Gastrocnemius medialis (tissue), 4 donors: ENCODE measurements at regions not wholly inside any gene's neighbourhood (a gene's known extent, or its start where the extent isn't known, plus 50 kb on each side); places are given as distances from the start of the nearest gene placed in this dataset.

Experiments
- ATAC-seq, 2 donors: fragments of 150-250 bp; one replicate each; pipeline ENCODE4 v1.9.1; 2016
- DNase-seq, 2 donors: peaks; one replicate each; pipeline ENCODE4 v3.0.0-alpha.2; 2019
- H3K27ac ChIP-seq, 4 donors: fragments of 200-600 bp; sonication (generic); 1 replicate in 1 of 4; 2 replicates in 3 of 4; pipeline ENCODE4 v1.5.1; 2016 to 2018; ENCODE audit warnings: mild to moderate bottlenecking in 2 of 4, moderate library complexity in 1 of 4
- H3K27me3 ChIP-seq, 3 donors: fragments of 200-600 bp; sonication (generic) in 2 of 3; 1 replicate in 1 of 3; 2 replicates in 2 of 3; pipeline versions ENCODE4 v1.5.1 to v1.6.0; 2016 to 2019; ENCODE audit warnings: mild to moderate bottlenecking in 1 of 3, moderate library complexity in 1 of 3
- H3K36me3 ChIP-seq, 2 donors: fragments of 200-600 bp; sonication (generic) in 1 of 2; one replicate each; pipeline ENCODE4 v1.5.1; 2017 to 2018
- H3K4me1 ChIP-seq, 2 donors: fragments of 200-600 bp; sonication (generic) in 1 of 2; one replicate each; pipeline ENCODE4 v1.5.1; 2016 to 2017; ENCODE audit warnings: mild to moderate bottlenecking in 2 of 2
- H3K4me3 ChIP-seq, 4 donors: fragments of 200-600 bp; sonication (generic) in 3 of 4; 1 replicate in 1 of 4; 2 replicates in 3 of 4; pipeline ENCODE4 v1.5.1; 2016 to 2019; ENCODE audit warnings: mild to moderate bottlenecking in 2 of 4
- H3K9me3 ChIP-seq, 3 donors: fragments of 200-600 bp; sonication (generic) in 2 of 3; 1 replicate in 1 of 3; 2 replicates in 2 of 3; pipeline ENCODE4 v1.5.1; 2016 to 2019
- POLR2A ChIP-seq, 2 donors: fragments of 450-650 bp; IDR thresholded peaks; one replicate each; pipeline ENCODE4 v1.6.1; 2017; ENCODE audit warnings: antibody characterized with exemption in 2 of 2, mild to moderate bottlenecking in 2 of 2, moderate library complexity in 2 of 2
- in situ Hi-C, 4 donors: fragments of 200-750 bp; cut with MboI; loops; one replicate each; pipeline versions ENCODE4 v1.15.0 to v1.8.0; 2017; ENCODE audit warnings: low sequenced_read_pairs in 4 of 4
- intact Hi-C: fragments of 100-400 bp; cut with DNase I; formaldehyde crosslinking; loops from one replicate; pipeline ENCODE4 v1.15.1; 2023; ENCODE audit warnings: low total_unique reads
- TF ChIP-seq, protein P1 (sequence below), 5 experiments: fragments of 450-650 bp in 3 of 5; fragments of 200-600 bp in 2 of 5; sonication (generic) in 2 of 5; IDR thresholded peaks in 4 of 5; conservative IDR thresholded peaks in 1 of 5; 1 replicate in 4 of 5; 2 replicates in 1 of 5; pipeline ENCODE4 v1.5.1; 2016 to 2019; ENCODE audit warnings: antibody characterized with exemption in 5 of 5, mild to moderate bottlenecking in 3 of 5, moderate library complexity in 3 of 5

- DNase-seq, result no peak
- no peaks in the 10 kb centered on the region for H3K36me3 ChIP-seq
- peaks cover 26 to 30% of the 10 kb centered on the region in 2 donors for H3K4me1 ChIP-seq
Measured at GRCh38 chr14:61150851-61151250, 130.3 kb downstream of the TMEM30B start.

GRCh38 chr14:61149896-61150295 is 131.2 kb downstream of the TMEM30B start:
- ATAC-seq (no peak), DNase-seq (no peak)
- intact Hi-C loops, result loop anchor here (2.0 to 10.0 kb wide), 5 partner anchors 37 to 1055 kb away; partner anchors contain the start of gene PCNX4
- in situ Hi-C loops, result no loop called here
- H3K4me1 ChIP-seq, result peaks cover 34 to 38% of the 10 kb centered on the region in 2 donors
- H3K27ac ChIP-seq, result peak overlapping the region; percentile 84 to 95 (median 88)
- H3K9me3 ChIP-seq, result no peaks in the 10 kb centered on the region
- no peak overlapping the region for H3K4me3 ChIP-seq
- no peaks in the 10 kb centered on the region for H3K27me3 ChIP-seq
- TF ChIP-seq POLR2A (IDR thresholded peaks at IDR 0.05), result no peak
- no peaks in the 10 kb centered on the region for H3K36me3 ChIP-seq

More at GRCh38 chr14:61150851-61151250, 130.3 kb downstream of the TMEM30B start:
- TF ChIP-seq, protein P1, sequence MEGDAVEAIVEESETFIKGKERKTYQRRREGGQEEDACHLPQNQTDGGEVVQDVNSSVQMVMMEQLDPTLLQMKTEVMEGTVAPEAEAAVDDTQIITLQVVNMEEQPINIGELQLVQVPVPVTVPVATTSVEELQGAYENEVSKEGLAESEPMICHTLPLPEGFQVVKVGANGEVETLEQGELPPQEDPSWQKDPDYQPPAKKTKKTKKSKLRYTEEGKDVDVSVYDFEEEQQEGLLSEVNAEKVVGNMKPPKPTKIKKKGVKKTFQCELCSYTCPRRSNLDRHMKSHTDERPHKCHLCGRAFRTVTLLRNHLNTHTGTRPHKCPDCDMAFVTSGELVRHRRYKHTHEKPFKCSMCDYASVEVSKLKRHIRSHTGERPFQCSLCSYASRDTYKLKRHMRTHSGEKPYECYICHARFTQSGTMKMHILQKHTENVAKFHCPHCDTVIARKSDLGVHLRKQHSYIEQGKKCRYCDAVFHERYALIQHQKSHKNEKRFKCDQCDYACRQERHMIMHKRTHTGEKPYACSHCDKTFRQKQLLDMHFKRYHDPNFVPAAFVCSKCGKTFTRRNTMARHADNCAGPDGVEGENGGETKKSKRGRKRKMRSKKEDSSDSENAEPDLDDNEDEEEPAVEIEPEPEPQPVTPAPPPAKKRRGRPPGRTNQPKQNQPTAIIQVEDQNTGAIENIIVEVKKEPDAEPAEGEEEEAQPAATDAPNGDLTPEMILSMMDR (IDR thresholded peaks at IDR 0.05 in 4 of 5, conservative IDR thresholded peaks at IDR 0.05 in 1 of 5), result no peak
- TF ChIP-seq POLR2A (IDR thresholded peaks at IDR 0.05), result no peak
- in situ Hi-C loops, result no loop called here
- intact Hi-C loops, result no loop called here
- H3K27ac ChIP-seq, result no peak overlapping the region
- no peaks in the 10 kb centered on the region for H3K9me3 ChIP-seq
- no peaks in the 10 kb centered on the region for H3K27me3 ChIP-seq
- no peak for ATAC-seq
- H3K4me3 ChIP-seq, result no peak overlapping the region

DNA sequence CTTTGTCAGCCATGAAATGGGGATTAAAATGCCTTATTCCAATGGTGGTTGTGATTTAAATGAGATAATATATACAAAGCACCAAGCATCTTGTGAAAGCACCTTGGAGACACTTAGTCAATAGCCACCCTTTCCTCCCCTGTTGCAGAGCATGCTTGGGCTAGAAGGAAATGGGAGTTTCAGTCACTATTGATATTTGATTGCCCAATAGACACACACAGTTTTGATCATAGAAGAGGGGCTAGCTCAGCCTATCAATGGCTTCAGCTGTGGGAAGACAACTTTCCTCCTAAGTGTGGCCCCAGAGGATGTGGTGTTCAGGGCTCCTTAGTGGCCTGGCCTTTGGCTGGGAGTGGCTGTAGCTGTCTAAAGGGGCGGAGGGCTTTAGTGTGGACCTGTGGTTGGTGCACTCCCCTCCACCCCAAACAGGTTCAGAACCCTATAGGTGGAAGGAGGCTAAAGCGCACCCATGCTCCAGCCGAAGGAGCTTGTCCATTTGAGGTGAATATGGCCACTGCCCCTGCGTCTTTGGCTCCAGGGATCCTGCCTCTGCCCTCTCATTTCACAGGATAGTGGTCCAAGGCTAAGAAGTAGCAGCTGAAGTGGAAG is 132.3 kb downstream of the TMEM30B start:
- Histone ChIP-seq H3K27me3 (no peaks in the 10 kb centered on the region), H3K4me3 (no peak overlapping the region), H3K27ac (peak overlapping the region; percentile 84 to 95 (median 88)), H3K9me3 (no peaks in the 10 kb centered on the region), H3K36me3 (no peaks in the 10 kb centered on the region), H3K4me1 (peaks cover 35 to 43% of the 10 kb centered on the region in 2 donors)
- DNase-seq (no peak), ATAC-seq (no peak)
- no peak for TF ChIP-seq POLR2A (IDR thresholded peaks at IDR 0.05)
- TF ChIP-seq, protein P1 (IDR thresholded peaks at IDR 0.05 in 4 of 5, conservative IDR thresholded peaks at IDR 0.05 in 1 of 5), result no peak
- in situ Hi-C loops (no loop called here), intact Hi-C loops (loop anchor here (2.0 to 10.0 kb wide), 5 partner anchors 38 to 1054 kb away; partner anchors contain the start of gene PCNX4)

- H3K9me3 ChIP-seq, result no peaks in the 10 kb centered on the region
- peak overlapping the region in 3 of 4 donors; percentile 3 to 27 (median 16) for H3K4me3 ChIP-seq
- no peak for TF ChIP-seq POLR2A (IDR thresholded peaks at IDR 0.05)
- TF ChIP-seq, protein P1 (IDR thresholded peaks at IDR 0.05 in 4 of 5, conservative IDR thresholded peaks at IDR 0.05 in 1 of 5), result no peak
- peak overlapping the region; percentile 84 to 95 (median 88) for H3K27ac ChIP-seq
- peak; percentile 77 to 89 for DNase-seq
- no peaks in the 10 kb centered on the region for H3K36me3 ChIP-seq
- intact Hi-C loops (loop anchor here (2.0 to 10.0 kb wide), 5 partner anchors 39 to 1053 kb away; partner anchors contain the start of gene PCNX4), in situ Hi-C loops (no loop called here)
- H3K4me1 ChIP-seq, result peaks cover 35 to 43% of the 10 kb centered on the region in 2 donors
- peak; percentile 44 to 65 for ATAC-seq
- no peaks in the 10 kb centered on the region for H3K27me3 ChIP-seq
Measured at GRCh38 chr14:61147831-61148549, 133.1 kb downstream of the TMEM30B start.

GRCh38 chr14:61147381-61147821 is 133.7 kb downstream of the TMEM30B start:
- in situ Hi-C loops (no loop called here), intact Hi-C loops (loop anchor here (5.0 to 10.0 kb wide), 4 partner anchors 110 to 1053 kb away; partner anchors contain the start of gene PCNX4)
- DNase-seq (no peak), ATAC-seq (peak in 1 of 2 donors; percentile 1)
- H3K9me3 ChIP-seq, result no peaks in the 10 kb centered on the region
- TF ChIP-seq, protein P1 (IDR thresholded peaks at IDR 0.05 in 4 of 5, conservative IDR thresholded peaks at IDR 0.05 in 1 of 5), result no peak
- TF ChIP-seq POLR2A (IDR thresholded peaks at IDR 0.05), result no peak
- no peaks in the 10 kb centered on the region for H3K27me3 ChIP-seq
- H3K4me3 ChIP-seq, result peak overlapping the region in 1 of 4 donors; percentile 3
- H3K36me3 ChIP-seq, result no peaks in the 10 kb centered on the region
- H3K27ac ChIP-seq, result peak overlapping the region; percentile 84 to 95 (median 88)
- H3K4me1 ChIP-seq, result peaks cover 35 to 43% of the 10 kb centered on the region in 2 donors
